ENCODE measurements at regions not wholly inside any gene's neighbourhood (a gene's known extent, or its start where the extent isn't known, plus 50 kb on each side); places are given as distances from the start of the nearest gene placed in this dataset.

- Histone ChIP-seq H3K4me2 (ENCODE audit: low read length) (peak overlapping the region; percentile 17), H3K27me3 (ENCODE audit: insufficient read depth, low read length) (no peaks in the 10 kb centered on the region), H4K20me1 (ENCODE audit: insufficient read depth, low read length) (no peaks in the 10 kb centered on the region), H3K9me3 (ENCODE audit: insufficient read depth, low read depth, low read length) (no peaks in the 10 kb centered on the region), H3K79me2 (ENCODE audit: insufficient read depth, low read length) (no peaks in the 10 kb centered on the region), H3K4me3 (ENCODE audit: insufficient read depth, low read depth, low read length) (no peak overlapping the region), H3K36me3 (ENCODE audit: insufficient read depth, low read length) (no peaks in the 10 kb centered on the region), H3K4me1 (ENCODE audit: insufficient read depth, low read length) (peaks cover 2% of the 10 kb centered on the region), H2AFZ (ENCODE audit: low read depth, low read length) (no peak overlapping the region), H3K27ac (ENCODE audit: low read depth, low read length) (no peak overlapping the region), H3K9ac (ENCODE audit: low read length) (no peak overlapping the region)
- Mint-ChIP-seq H3K9me3 (ENCODE audit: unreplicated experiment) (no peaks in the 10 kb centered on the region), H3K27me3 (ENCODE audit: low read depth, unreplicated experiment) (no peaks in the 10 kb centered on the region), H3K4me1 (ENCODE audit: low read depth, unreplicated experiment) (peaks cover 8% of the 10 kb centered on the region), H3K4me3 (ENCODE audit: unreplicated experiment) (no peak overlapping the region), H3K27ac (ENCODE audit: unreplicated experiment) (no peak overlapping the region), H3K36me3 (ENCODE audit: low read depth, unreplicated experiment) (no peaks in the 10 kb centered on the region)
- TF ChIP-seq, protein P1, sequence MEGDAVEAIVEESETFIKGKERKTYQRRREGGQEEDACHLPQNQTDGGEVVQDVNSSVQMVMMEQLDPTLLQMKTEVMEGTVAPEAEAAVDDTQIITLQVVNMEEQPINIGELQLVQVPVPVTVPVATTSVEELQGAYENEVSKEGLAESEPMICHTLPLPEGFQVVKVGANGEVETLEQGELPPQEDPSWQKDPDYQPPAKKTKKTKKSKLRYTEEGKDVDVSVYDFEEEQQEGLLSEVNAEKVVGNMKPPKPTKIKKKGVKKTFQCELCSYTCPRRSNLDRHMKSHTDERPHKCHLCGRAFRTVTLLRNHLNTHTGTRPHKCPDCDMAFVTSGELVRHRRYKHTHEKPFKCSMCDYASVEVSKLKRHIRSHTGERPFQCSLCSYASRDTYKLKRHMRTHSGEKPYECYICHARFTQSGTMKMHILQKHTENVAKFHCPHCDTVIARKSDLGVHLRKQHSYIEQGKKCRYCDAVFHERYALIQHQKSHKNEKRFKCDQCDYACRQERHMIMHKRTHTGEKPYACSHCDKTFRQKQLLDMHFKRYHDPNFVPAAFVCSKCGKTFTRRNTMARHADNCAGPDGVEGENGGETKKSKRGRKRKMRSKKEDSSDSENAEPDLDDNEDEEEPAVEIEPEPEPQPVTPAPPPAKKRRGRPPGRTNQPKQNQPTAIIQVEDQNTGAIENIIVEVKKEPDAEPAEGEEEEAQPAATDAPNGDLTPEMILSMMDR (IDR thresholded peaks at IDR 0.05; ENCODE audit: insufficient read depth, low read depth, low read length): no peak
- TF ChIP-seq EZH2 (IDR thresholded peaks at IDR 0.05; ENCODE audit: insufficient read depth, low read length): no peak
- no peak for FAIRE-seq
- DNase-seq (ENCODE audit: low read depth): no peak
These were observed 673.9 kb upstream of the RGMB start for GRCh38 chr5:98099448-98100105.

- no peak overlapping the region for H3K4me2 ChIP-seq (ENCODE audit: low read length)
- H3K79me2 ChIP-seq (ENCODE audit: insufficient read depth, low read length): no peaks in the 10 kb centered on the region
- no peak overlapping the region for H3K9ac ChIP-seq (ENCODE audit: low read length)
- no peaks in the 10 kb centered on the region for H4K20me1 ChIP-seq (ENCODE audit: insufficient read depth, low read length)
- Mint-ChIP-seq H3K4me1 (ENCODE audit: low read depth, unreplicated experiment) (peaks cover 2% of the 10 kb centered on the region), H3K9me3 (ENCODE audit: unreplicated experiment) (no peaks in the 10 kb centered on the region), H3K27me3 (ENCODE audit: low read depth, unreplicated experiment) (no peaks in the 10 kb centered on the region), H3K4me3 (ENCODE audit: unreplicated experiment) (no peak overlapping the region), H3K36me3 (ENCODE audit: low read depth, unreplicated experiment) (no peaks in the 10 kb centered on the region), H3K27ac (ENCODE audit: unreplicated experiment) (no peak overlapping the region)
- peaks cover 2% of the 10 kb centered on the region for H3K4me1 ChIP-seq (ENCODE audit: insufficient read depth, low read length)
- no peak overlapping the region for H3K4me3 ChIP-seq (ENCODE audit: insufficient read depth, low read depth, low read length)
- TF ChIP-seq, protein P1 (IDR thresholded peaks at IDR 0.05; ENCODE audit: insufficient read depth, low read depth, low read length): no peak
- no peak for TF ChIP-seq EZH2 (IDR thresholded peaks at IDR 0.05; ENCODE audit: insufficient read depth, low read length)
- H3K27ac ChIP-seq (ENCODE audit: low read depth, low read length): no peak overlapping the region
- no peak overlapping the region for H2AFZ ChIP-seq (ENCODE audit: low read depth, low read length)
- no peaks in the 10 kb centered on the region for H3K36me3 ChIP-seq (ENCODE audit: insufficient read depth, low read length)
- no peaks in the 10 kb centered on the region for H3K9me3 ChIP-seq (ENCODE audit: insufficient read depth, low read depth, low read length)
- DNase-seq (ENCODE audit: low read depth) (no peak), FAIRE-seq (no peak)
- no peaks in the 10 kb centered on the region for H3K27me3 ChIP-seq (ENCODE audit: insufficient read depth, low read length)
These were observed 672.3 kb upstream of the RGMB start for GRCh38 chr5:98101131-98101530.

DNA sequence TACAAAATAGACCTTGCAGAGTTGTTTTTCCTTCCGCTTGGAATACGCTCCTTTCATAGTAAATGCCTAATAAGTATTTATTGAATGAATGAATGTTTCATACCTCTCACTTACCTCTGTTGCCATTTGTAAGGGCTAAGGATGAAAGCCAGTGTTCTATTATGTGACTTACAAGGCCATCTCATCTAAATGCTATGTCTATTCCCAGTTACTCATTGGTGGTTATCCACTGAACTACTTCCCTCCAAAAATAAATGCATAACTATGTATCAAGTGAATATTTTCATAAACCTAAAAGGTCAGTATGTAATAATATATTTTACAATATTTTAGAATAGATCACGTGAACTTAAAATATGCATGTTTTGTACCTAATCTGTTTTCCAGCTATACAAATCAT lies 670.5 kb upstream of the RGMB start:
- no peaks in the 10 kb centered on the region for H3K36me3 Mint-ChIP-seq (ENCODE audit: low read depth, unreplicated experiment)
- H3K4me3 ChIP-seq (ENCODE audit: insufficient read depth, low read depth, low read length): no peak overlapping the region
- H2AFZ ChIP-seq (ENCODE audit: low read depth, low read length): no peak overlapping the region
- no peak for FAIRE-seq
- no peak for TF ChIP-seq EZH2 (IDR thresholded peaks at IDR 0.05; ENCODE audit: insufficient read depth, low read length)
- TF ChIP-seq, protein P1 (IDR thresholded peaks at IDR 0.05; ENCODE audit: insufficient read depth, low read depth, low read length): no peak
- peaks cover 8% of the 10 kb centered on the region for H3K4me1 Mint-ChIP-seq (ENCODE audit: low read depth, unreplicated experiment)
- H3K4me1 ChIP-seq (ENCODE audit: insufficient read depth, low read length): peaks cover 8% of the 10 kb centered on the region
- no peaks in the 10 kb centered on the region for H4K20me1 ChIP-seq (ENCODE audit: insufficient read depth, low read length)
- no peak overlapping the region for H3K9ac ChIP-seq (ENCODE audit: low read length)
- H3K36me3 ChIP-seq (ENCODE audit: insufficient read depth, low read length): no peaks in the 10 kb centered on the region
- H3K9me3 Mint-ChIP-seq (ENCODE audit: unreplicated experiment): no peaks in the 10 kb centered on the region
- no peaks in the 10 kb centered on the region for H3K79me2 ChIP-seq (ENCODE audit: insufficient read depth, low read length)
- H3K27ac Mint-ChIP-seq (ENCODE audit: unreplicated experiment): no peak overlapping the region
- H3K27me3 ChIP-seq (ENCODE audit: insufficient read depth, low read length): no peaks in the 10 kb centered on the region
- no peak overlapping the region for H3K4me3 Mint-ChIP-seq (ENCODE audit: unreplicated experiment)
- DNase-seq (ENCODE audit: low read depth): no peak
- no peaks in the 10 kb centered on the region for H3K9me3 ChIP-seq (ENCODE audit: insufficient read depth, low read depth, low read length)
- H3K27ac ChIP-seq (ENCODE audit: low read depth, low read length): no peak overlapping the region
- no peak overlapping the region for H3K4me2 ChIP-seq (ENCODE audit: low read length)
- H3K27me3 Mint-ChIP-seq (ENCODE audit: low read depth, unreplicated experiment): no peaks in the 10 kb centered on the region
